T-helper 1 cell (primary cell): ENCODE measurements at regions not wholly inside any gene's neighbourhood (a gene's known extent, or its start where the extent isn't known, plus 50 kb on each side); places are given as distances from the start of the nearest gene placed in this dataset.
A peak's percentile ranks its signal among the peaks of the same experiment; 100 is the strongest.
"Not testable (repeated sequence)": the region's sequence is repeated elsewhere in the genome, so short reads cannot be mapped to it uniquely, and the experiment has no call there.

ENCODE experiments used
- DNase-seq, 5 donors: peaks; one replicate each; pipeline ENCODE4 v3.0.0-alpha.2; 2012 to 2020

- DNase-seq: no peak
These were observed 98.9 kb downstream of the OLIG3 start for GRCh38 chr6:137395316-137395715.

GRCh38 chr6:137391061-137391814 is 103.0 kb downstream of the OLIG3 start:
- DNase-seq: no peak

- DNase-seq: no peak
These were observed 103.9 kb downstream of the OLIG3 start for GRCh38 chr6:137390334-137390733.

GRCh38 chr6:137389150-137389704 is 105.0 kb downstream of the OLIG3 start:
- DNase-seq: peak; percentile 15 to 88 (median 46)

GRCh38 chr6:137387096-137387764 is 107.0 kb downstream of the OLIG3 start:
- no peak for DNase-seq

- DNase-seq: not testable (repeated sequence)
These were observed 110.9 kb downstream of the OLIG3 start for GRCh38 chr6:137383287-137383686.

- DNase-seq: no peak
These were observed 116.2 kb downstream of the OLIG3 start for GRCh38 chr6:137378090-137378369.

- DNase-seq: no peak
These were observed 120.9 kb downstream of the OLIG3 start for GRCh38 chr6:137373296-137373695.

- no peak for DNase-seq
These were observed 121.7 kb downstream of the OLIG3 start for GRCh38 chr6:137372532-137372931.

- DNase-seq: no peak
These were observed 122.6 kb downstream of the OLIG3 start for GRCh38 chr6:137371634-137372016.

- DNase-seq: no peak
These were observed 123.1 kb downstream of the OLIG3 start for GRCh38 chr6:137370871-137371633.

- DNase-seq: no peak
These were observed 125.1 kb downstream of the OLIG3 start for GRCh38 chr6:137369136-137369535.

- DNase-seq: no peak
These were observed 128.3 kb downstream of the OLIG3 start for GRCh38 chr6:137365707-137366437.

- peak in 1 of 5 donors; percentile 74 for DNase-seq
These were observed 130.4 kb downstream of the OLIG3 start for GRCh38 chr6:137363805-137364138.

- DNase-seq: peak in 1 of 5 donors; percentile 15
These were observed 131.1 kb downstream of the OLIG3 start for GRCh38 chr6:137362878-137363804.

GRCh38 chr6:137361701-137362100 is 132.5 kb downstream of the OLIG3 start:
- no peak for DNase-seq

- no peak for DNase-seq
These were observed 135.9 kb downstream of the OLIG3 start for GRCh38 chr6:137358273-137358672.

- no peak for DNase-seq
These were observed 136.3 kb downstream of the OLIG3 start for GRCh38 chr6:137357948-137358266.

- DNase-seq: no peak
These were observed 136.8 kb downstream of the OLIG3 start for GRCh38 chr6:137357263-137357947.

GRCh38 chr6:137353842-137354397 is 134.7 kb upstream of the IFNGR1 start:
- no peak for DNase-seq

GRCh38 chr6:137353346-137353745 is 134.2 kb upstream of the IFNGR1 start:
- DNase-seq: peak in 1 of 5 donors; percentile 37
